AG09319 (cell line): ENCODE measurements at regions not wholly inside any gene's neighbourhood (a gene's known extent, or its start where the extent isn't known, plus 50 kb on each side); places are given as distances from the start of the nearest gene placed in this dataset.
A peak's percentile ranks its signal among the peaks of the same experiment; 100 is the strongest.
"Not testable (repeated sequence)": the region's sequence is repeated elsewhere in the genome, so short reads cannot be mapped to it uniquely, and the experiment has no call there.

Experiments
- DNase-seq: peaks from one replicate; pipeline ENCODE4 v3.0.0-alpha.2; 2010; ENCODE audit warnings: low read depth; ENCODE audit errors: extremely low read depth
- CTCF ChIP-seq: IDR thresholded peaks from 2 replicates; pipeline ENCODE4 v1.5.1; 2011; ENCODE audit warnings: low read depth, mild to moderate bottlenecking, inconsistent platforms, low read length, moderate library complexity

- peak; percentile 79 for TF ChIP-seq CTCF
- peak; percentile 12 for DNase-seq
These were observed 89.9 kb upstream of the GNAQ start for GRCh38 chr9:78121488-78121887.

GRCh38 chr9:78118742-78119473 is 87.3 kb upstream of the GNAQ start:
- no peak for DNase-seq
- TF ChIP-seq CTCF, result no peak

GRCh38 chr9:78115073-78115472 is 83.5 kb upstream of the GNAQ start:
- no peak for DNase-seq
- peak; percentile 12; the same call in 1 of the 2 replicates for TF ChIP-seq CTCF

- no peak for DNase-seq
These were observed 83.0 kb upstream of the GNAQ start for GRCh38 chr9:78114581-78114980.

GRCh38 chr9:78112406-78112805 is 80.8 kb upstream of the GNAQ start:
- TF ChIP-seq CTCF, result no peak
- DNase-seq, result no peak

More at GRCh38 chr9:78114581-78114980, 83.0 kb upstream of the GNAQ start:
- TF ChIP-seq CTCF, result no peak

- no peak for DNase-seq
- no peak for TF ChIP-seq CTCF
These were observed 80.4 kb upstream of the GNAQ start for GRCh38 chr9:78112004-78112403.

- no peak for DNase-seq
- TF ChIP-seq CTCF, result no peak
These were observed 77.5 kb upstream of the GNAQ start for GRCh38 chr9:78109075-78109474.

GRCh38 chr9:78106586-78106985 is 75.0 kb upstream of the GNAQ start:
- not testable (repeated sequence) for DNase-seq
